Ishikawa (cell line): ENCODE measurements at regions not wholly inside any gene's neighbourhood (a gene's known extent, or its start where the extent isn't known, plus 50 kb on each side); places are given as distances from the start of the nearest gene placed in this dataset.

Experiments
- CREB1 ChIP-seq: IDR thresholded peaks from 2 replicates; pipeline ENCODE4 v1.6.1; 2012; ENCODE audit warnings: low read depth
- EP300 ChIP-seq: IDR thresholded peaks from 2 replicates; pipeline ENCODE4 v1.6.1; 2012; ENCODE audit warnings: borderline replicate concordance
- FOXM1 ChIP-seq: IDR thresholded peaks from 2 replicates; pipeline ENCODE4 v1.6.1; 2012; ENCODE audit warnings: low read depth, borderline replicate concordance
- MAX ChIP-seq: IDR thresholded peaks from 2 replicates; pipeline ENCODE4 v1.6.1; 2012

- no peak for TF ChIP-seq MAX
- TF ChIP-seq FOXM1, result no peak
- TF ChIP-seq CREB1, result no peak
- TF ChIP-seq EP300, result no peak
These were observed 245.4 kb upstream of the NREP start for GRCh38 chr5:112002376-112002775.
